Fibroblast of skin of left biceps (primary cell): ENCODE measurements at regions not wholly inside any gene's neighbourhood (a gene's known extent, or its start where the extent isn't known, plus 50 kb on each side); places are given as distances from the start of the nearest gene placed in this dataset.

Experiments used
- DNase-seq, 2 experiments: peaks; one replicate each; pipeline ENCODE4 v3.0.0-alpha.2; 2013; ENCODE audit warnings: low read depth in 2 of 2

GRCh38 chr13:109440320-109440719, 346.1 kb downstream of the IRS2 start:
- DNase-seq: no peak

GRCh38 chr13:109439813-109440212, 346.6 kb downstream of the IRS2 start:
- no peak for DNase-seq

GRCh38 chr13:109436841-109437240, 349.5 kb downstream of the IRS2 start:
- no peak for DNase-seq

GRCh38 chr13:109436055-109436622, 350.2 kb downstream of the IRS2 start:
- DNase-seq: no peak

GRCh38 chr13:109431217-109431616, 355.2 kb downstream of the IRS2 start:
- no peak for DNase-seq

- DNase-seq: no peak
Observed at GRCh38 chr13:109428146-109428545, 358.2 kb downstream of the IRS2 start.

- no peak for DNase-seq
Observed at GRCh38 chr13:109427695-109428094, 358.7 kb downstream of the IRS2 start.

- DNase-seq: no peak
Observed at GRCh38 chr13:109427148-109427547, 359.2 kb downstream of the IRS2 start.

- no peak for DNase-seq
Observed at GRCh38 chr13:109426690-109426990, 359.7 kb downstream of the IRS2 start.

GRCh38 chr13:109425821-109426689, 360.3 kb downstream of the IRS2 start:
- no peak for DNase-seq

GRCh38 chr13:109422161-109422560, 364.2 kb downstream of the IRS2 start:
- DNase-seq: no peak

- DNase-seq: no peak
Observed at GRCh38 chr13:109419896-109420295, 366.5 kb downstream of the IRS2 start.

GRCh38 chr13:109418111-109418510, 368.3 kb downstream of the IRS2 start:
- DNase-seq: no peak

- DNase-seq: no peak
Observed at GRCh38 chr13:109416001-109416400, 370.4 kb downstream of the IRS2 start.

GRCh38 chr13:109415057-109415456, 371.3 kb downstream of the IRS2 start:
- peak in 1 of 2 experiments; percentile 7 for DNase-seq

- DNase-seq: peak; percentile 27 to 28
Observed at GRCh38 chr13:109412283-109412901, 374.0 kb downstream of the IRS2 start.

- DNase-seq: no peak
Observed at GRCh38 chr13:109410868-109411267, 375.5 kb downstream of the IRS2 start.

- DNase-seq: no peak
Observed at GRCh38 chr13:109408591-109409382, 377.6 kb downstream of the IRS2 start.

GRCh38 chr13:109406376-109406992, 379.9 kb downstream of the IRS2 start:
- DNase-seq: no peak

GRCh38 chr13:109403012-109403421, 383.4 kb downstream of the IRS2 start:
- no peak for DNase-seq

GRCh38 chr13:109401891-109402290, 384.5 kb downstream of the IRS2 start:
- no peak for DNase-seq

- DNase-seq: no peak
Observed at GRCh38 chr13:109401307-109401706, 385.1 kb downstream of the IRS2 start.
